HG03175 (cell line): ENCODE measurements at regions not wholly inside any gene's neighbourhood (a gene's known extent, or its start where the extent isn't known, plus 50 kb on each side); places are given as distances from the start of the nearest gene placed in this dataset.
"Not testable (repeated sequence)": the region's sequence is repeated elsewhere in the genome, so short reads cannot be mapped to it uniquely, and the experiment has no call there.

Experiments
- ATAC-seq: cut with Tn5 transposase; IDR thresholded peaks from one replicate; pipeline ENCODE4 v1.9.1; 2021; ENCODE audit warnings: mild to moderate bottlenecking, moderate library complexity; ENCODE audit not compliant: unreplicated experiment

DNA sequence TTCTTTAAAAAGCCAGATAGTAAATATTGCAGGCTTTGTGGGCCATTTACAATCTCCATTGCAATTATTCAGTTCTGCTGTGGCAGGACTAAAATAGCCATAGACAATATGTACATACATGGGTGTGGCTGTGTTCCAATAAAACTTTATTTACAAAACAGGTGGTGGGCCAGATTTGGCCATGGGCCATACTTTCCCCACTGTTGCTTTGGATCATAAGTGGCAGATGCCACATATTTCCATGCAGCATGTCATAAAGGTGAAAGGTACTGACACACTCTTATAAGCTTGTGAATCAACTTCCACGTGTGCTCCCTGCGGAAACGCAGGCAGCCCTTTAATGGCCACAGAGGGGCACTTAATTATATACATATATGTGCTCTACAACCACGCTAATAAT lies 244.4 kb upstream of the FOXN3 start:
- no peak for ATAC-seq

DNA sequence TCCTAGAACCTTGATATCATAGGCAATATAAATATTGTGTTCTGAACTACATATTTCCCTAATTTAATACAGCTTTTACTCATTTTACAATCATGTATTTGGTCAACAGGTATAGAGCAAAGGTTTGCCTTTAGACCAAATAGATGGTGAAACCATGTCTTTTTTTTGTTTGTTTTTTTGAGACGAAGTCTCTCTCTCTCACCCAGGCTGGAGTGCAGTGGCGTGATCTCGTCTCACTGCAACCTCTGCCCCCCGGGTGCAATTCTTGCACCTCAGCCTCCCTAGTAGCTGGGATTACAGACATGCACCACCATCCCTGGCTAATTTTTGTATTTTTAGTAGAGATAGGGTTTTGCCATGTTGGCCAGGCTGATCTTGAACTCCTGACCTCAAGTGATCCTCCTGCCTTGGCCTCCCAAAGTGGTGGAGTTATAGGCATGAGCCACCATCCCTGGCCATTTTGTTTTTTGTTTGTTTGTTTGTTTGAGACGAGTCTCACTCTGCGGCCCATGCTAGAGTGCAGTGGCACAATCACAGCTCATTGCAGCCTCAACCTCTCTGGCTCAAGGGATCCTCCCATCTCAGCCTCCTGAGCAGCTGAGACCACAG lies 243.7 kb upstream of the FOXN3 start:
- not testable (repeated sequence) for ATAC-seq

DNA sequence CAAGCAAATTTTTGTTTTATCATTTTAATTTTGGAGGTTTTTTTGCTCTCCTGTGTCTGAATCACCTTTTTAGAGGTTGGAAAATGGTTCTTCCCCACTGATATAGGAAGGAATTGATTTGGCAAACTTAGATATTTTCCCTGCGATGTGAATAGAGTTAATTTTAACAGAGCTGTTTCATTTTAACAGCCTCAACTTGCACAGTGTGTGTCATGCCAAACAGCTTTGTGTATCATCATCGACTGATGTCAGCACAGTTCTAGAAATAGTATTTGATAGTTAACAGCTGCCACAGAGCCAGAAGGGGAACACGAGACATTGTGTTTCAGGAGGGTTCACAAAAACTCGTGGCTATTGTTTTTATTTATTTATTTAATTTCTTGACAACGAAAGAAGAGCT lies 243.1 kb upstream of the FOXN3 start:
- no peak for ATAC-seq

DNA sequence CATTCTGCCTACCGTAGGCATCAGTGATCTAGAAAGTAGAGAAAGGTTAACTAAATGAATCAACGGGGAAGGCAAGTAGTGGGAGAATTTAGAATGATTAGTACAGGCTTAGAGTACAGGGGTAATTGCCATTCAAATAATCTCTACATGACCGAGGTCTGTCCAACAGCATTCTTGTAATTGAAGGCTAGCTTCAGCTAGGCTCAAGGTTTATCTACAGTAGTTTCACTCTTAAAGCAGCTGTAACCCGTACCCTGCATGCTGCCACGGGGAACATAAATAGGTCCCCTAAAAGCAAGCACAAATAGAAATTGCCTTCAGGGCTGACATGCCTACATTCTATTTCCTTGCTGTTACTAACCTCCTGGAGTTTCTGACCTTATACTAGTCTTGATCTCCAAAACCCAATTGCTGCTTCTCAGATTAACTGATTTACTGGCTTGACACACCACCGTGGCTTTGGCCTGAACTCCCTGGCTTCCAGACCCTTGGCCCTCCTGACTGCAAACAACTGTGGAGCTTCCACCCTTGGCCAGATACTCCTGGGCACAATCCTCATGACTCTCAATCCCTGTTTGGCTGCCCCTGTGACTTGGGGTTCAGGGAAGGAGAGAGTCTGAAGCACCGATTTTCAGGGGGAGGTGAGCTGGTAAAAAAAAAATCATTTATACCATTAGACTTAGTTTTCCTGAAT lies 242.1 kb upstream of the FOXN3 start:
- ATAC-seq = no peak

DNA sequence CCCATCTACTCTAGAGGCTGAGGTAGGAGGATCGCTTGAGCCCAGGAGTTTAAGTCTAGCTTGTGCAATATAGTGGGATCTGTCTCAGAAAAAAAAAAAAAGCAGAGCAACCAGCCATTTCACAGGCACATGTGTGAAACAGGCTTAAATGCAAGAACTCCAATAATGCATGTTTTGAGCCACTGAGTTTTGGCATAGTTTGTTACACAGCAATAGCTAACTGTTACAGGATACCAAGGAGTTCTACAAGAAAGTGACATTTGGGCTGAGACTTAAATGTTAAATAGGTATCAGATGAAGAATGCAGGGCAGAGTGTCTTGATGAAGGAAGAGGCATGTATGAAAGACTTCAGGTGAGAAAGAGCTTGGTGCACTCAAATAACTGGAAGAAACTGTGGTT lies 240.0 kb upstream of the FOXN3 start:
- no peak for ATAC-seq

DNA sequence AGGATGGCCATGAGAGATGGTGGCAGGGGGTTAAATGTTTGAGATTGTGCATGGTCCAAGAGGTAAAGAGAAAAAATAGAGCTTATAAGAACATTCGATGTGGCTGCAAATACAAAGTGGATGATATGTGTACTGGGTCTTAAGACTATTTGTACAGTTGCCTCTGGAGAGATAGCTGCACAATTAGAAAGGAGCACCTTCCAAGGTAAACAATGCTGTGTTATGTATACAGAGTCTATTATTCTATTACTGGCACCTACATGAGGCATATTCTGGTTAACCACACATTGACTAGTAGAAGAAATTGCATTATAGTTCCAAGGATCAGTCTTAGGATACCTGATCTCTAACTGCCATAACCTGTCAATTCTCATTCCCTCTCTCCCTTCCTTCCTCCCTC lies 238.0 kb upstream of the FOXN3 start:
- ATAC-seq = no peak

DNA sequence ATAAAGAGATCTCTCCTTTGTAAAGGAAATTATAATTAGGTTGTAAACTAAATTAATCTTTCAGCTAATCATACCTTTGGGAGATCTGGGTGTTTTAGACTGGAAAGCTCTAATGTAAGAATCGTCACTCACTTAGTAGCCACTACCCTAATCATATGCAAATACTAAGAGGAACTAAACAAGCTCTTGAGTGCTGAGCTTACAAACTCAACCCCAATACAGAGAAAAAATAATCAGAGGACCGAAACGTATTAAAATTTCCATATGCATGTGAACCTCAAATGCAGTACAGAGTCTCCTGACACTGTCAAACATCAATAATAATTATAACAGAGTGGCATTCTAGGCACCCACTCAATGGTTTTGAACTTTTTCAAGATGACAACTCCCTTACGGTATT lies 235.3 kb upstream of the FOXN3 start:
- peak; percentile 50 for ATAC-seq

DNA sequence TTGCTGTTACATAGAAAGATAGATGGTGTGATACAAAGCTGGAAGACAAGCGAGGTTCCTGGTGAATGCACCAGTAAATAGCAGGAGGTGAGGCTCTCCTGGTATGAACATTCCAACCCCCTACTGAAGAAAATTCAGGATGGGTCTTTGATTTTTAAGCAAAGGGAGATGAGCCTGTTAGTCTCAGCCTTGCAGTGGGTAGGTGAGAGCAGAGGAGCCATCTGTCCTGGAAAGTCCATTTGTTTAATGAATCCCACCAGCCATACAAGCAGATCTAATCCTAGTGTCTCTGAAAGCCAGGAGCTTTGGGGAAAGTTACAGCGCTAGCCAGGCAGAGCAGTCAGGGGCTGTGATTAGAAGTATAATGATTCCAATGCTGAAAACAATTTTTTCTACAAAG lies 234.8 kb upstream of the FOXN3 start:
- ATAC-seq = no peak

DNA sequence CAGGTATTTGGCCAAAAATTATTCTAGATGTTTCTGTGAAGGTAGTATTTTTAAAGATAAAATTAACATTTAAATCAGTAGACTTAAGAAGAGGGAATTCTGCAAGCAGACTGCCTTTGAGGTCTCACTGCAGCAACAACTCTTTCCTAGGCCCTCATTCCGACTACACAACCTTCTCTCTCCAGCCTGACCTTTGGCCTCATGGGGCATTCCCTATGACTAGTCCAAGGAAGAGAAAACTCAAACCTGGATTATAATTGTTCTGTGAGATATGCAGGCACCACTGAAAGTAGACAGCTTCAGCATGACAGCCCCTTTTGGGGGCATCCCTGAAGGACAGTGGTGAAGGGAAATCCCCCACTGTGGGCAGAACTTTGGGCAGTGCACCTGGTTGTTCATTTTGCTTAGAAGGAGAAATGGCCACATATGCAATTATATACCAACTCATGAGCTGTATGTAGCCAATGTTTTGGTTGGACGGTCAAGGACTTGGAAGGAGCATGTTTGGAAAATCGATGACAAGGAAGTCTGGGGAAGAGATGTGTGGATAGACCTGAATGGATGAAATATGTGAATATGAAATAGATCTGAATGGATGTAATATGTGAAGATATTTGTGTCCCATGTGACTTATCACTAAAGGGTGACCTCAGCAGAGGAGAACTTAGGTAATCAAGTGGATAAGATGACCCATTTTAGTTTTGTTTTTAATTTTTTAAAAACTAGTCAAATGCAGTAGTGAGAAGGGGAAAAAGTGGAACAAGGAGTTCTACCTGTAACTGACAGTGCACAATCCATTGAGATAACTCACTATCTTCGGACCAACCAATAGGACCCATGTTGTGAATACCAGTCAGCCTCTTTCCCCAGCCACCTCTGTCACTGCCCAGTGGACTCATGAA lies 233.3 kb upstream of the FOXN3 start:
- no peak for ATAC-seq

DNA sequence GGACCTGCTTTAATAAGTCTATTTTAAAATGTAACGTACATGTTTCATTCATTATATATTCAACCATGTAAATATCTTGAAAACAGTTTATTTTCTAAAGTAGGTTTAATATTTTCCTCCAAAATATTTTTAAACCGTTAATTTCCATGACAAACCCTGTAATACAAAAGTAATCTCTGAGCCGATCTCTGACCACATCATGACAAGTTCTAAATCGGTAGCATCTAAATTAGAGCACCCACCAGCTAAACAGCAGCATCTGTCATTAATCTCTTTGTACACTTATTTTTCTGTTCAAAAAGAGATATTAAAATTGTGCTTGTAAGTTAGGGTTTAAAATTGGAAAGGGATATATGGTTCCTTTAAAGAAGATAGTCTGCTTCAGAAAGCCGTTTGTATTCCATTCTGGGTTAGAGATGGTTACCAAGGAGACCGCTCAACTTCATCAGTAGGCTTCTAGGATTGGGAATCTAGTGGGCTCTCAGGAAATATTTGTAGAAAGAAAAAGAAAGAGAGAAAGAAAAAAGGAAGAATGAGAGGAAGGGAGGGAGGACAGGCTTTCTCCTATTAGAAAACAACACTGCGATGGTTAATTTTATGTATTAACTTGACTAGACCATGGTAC lies 232.5 kb upstream of the FOXN3 start:
- ATAC-seq = no peak

DNA sequence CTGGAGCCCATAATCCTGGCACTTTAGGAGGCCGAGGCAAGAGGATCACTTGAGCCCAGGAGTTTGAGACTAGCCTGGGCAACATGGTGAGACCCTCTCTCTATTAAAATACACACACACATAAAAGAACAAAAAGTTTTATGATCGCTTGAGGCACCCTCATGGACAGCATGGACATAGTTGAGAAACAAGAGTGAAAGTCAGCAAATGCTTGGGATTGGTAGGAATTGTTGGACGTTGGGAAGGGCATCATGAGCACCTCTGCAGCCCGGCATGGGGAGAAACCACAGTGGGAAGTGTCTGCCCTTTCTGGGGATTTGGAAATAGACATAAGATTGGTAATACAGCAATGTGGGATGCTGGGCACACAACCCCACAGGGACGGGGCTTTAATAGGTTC lies 231.9 kb upstream of the FOXN3 start:
- ATAC-seq = no peak

DNA sequence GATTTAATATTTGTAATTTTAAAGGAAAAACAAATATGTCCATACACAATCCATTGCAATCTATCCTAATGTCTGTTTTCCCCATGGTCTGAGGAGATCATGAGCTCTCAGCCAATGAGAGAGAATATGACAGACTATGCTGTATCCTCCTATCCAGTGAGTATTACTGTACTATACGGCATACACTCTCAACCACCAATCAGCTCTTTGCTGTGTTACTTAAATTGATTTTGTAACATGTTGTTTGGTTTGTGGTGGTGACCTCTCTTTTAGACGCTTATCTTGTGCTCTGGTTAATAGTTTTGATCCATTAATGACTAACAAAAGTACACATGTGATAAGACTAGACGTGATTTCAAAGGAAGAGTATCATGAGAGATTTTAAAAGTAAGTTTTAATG lies 231.5 kb upstream of the FOXN3 start:
- ATAC-seq = no peak

DNA sequence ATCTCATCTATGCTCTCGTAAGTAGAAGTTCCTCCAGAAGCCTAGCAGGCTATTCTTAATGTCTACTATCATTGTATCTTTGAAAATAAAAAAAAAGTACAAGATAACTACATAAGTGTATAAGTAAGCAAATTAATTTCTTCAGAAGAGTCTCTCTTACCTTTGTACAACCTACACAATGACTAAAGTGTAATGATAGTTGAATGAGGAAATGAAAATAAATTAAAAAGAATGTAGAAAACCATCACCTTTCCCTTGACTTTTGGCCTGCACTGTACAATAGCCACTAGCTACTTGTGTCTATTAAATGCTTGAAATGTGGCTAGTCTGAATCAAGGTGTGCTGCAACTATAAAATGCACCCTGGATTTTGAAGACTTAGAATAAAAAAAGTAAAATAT lies 229.9 kb upstream of the FOXN3 start:
- no peak for ATAC-seq

DNA sequence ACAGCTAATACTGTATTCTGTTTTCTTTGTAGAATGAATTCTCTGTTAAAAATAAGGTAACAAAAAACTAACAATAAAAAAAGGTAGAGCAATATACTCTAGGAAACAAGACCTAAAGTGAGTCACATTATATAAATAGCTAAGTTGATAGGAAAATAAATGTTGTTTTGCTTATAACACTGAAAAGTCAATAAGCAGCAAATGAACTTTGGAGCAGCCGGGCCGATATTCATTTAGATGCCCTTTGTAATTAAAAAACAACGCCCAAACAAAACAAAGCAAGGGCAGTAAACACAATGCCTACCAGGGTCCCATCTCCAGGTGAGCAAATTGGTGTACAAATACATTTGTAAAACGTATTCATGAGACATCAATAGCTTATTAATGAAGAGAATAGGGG lies 227.6 kb upstream of the FOXN3 start:
- ATAC-seq = no peak

DNA sequence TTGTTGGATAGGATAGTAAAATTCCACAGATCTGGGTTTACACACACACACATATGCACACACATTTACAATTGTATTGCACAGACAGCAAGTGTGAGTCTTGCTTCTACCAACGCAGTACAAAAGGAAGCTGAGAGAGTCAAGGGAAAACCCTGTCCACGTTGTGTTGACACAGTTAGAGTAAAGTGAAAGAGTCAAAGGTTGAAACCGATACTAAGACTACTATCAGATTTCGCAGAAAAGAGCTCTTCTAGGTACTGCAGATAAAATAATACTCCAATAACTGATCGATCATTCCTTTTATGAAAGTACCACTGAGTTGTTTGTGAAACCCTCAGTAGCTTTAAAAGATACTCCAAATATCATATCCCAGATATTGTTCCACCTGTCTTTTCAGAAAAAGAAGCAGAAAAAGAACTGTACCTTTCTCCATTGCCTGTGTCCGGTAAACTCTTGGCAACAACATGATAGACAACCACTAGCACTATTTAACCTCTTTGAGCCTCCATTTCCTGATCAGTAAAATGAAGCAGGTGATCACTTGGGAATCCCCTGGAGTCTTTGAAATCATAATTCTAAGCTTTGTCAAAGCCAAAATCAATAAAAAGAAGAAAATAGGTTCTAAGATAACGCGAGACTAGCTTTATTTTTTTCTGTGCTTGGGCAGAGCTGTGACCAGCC lies 224.6 kb upstream of the FOXN3 start:
- ATAC-seq = peak; percentile 99

DNA sequence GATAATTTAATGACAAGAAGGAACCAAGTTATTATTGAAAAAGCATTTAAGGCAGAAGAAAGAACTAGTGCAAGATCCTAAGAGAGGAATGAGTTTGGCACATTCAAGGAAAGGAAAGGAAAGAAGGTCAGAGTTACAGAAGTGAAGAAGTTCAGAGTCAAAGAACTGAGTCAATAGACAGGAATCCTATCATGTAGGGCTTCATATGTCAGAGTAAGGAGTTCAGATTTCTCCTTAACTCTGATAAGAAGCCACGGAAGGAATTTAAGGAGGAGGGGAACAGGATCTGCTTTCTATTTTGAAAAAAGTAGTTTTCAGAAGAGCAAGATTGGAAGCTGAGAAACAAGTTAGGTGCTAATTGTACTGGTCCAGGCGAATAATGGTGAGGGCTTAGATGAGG lies 223.1 kb upstream of the FOXN3 start:
- no peak for ATAC-seq

DNA sequence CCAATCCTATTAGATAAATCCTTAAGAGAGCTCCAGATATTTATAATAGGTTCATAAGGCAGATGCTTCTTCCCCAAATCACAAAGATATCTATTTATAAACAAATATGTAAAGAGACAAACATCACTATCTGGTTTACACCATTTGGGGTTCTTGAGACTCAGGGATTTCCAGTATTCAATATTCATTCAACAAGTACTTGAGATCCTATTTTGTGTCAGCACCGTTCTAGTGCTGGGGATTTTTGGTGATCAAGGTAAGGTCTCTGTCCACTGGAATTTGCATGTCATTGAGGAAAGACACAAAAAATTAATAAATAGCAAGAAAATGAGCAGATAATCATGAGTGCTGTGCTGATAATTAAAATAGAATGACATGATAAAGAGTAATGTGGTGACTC lies 222.7 kb upstream of the FOXN3 start:
- no peak for ATAC-seq

DNA sequence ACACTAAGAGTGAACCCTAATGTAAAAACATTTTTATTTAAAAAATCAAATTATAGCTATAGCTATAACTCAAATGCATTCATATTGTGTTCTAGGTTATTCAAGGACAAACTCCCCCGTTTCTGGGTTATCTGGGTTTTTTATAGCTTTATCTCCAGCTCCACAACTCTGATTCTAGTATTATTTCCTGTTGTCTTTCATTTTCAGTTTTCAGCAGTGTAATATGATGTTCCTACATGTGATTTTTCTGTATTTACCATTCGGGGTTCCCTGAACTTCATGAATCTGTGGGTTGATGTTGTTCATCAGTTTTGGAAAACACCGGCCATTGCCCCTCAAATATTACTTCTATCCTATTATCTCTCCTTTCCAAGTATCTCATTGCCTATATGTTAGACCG lies 221.9 kb upstream of the FOXN3 start:
- ATAC-seq = no peak

DNA sequence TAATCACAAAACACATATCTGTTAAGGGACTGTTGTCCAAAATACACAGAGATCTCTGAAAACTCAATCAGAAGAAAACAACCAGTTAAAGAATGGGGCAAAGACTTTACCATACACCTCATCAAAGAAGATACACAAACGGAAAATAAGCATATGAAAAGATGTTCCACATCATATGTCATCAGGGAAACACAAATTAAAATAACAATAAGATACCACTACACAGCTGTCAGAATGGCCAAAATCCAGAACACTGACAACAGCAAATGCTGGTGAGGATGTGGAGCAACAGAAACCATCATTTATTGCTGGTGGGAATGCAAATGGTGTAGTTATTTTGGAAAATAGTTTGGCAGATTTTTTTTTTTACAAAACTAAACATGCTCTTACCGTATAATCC lies 220.5 kb upstream of the FOXN3 start:
- no peak for ATAC-seq

DNA sequence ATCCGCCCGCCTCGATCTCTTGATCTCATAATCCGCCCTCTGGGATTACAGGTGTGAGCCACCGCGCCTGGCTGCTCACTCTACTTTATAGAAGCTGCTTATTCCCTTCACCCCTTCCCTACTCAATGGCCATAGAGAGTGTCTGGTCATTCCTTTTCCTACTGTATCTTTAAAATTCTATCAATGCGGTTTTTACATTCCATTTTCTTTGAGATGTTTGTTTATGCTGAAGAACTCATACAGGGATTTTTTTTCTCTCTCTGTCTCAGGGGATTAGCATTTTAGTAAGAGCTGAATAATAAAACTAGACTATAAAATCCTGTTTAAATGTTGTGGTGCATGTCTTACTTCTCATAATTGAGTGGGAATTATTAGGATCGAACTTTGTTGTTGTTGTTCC lies 218.6 kb upstream of the FOXN3 start:
- no peak for ATAC-seq

DNA sequence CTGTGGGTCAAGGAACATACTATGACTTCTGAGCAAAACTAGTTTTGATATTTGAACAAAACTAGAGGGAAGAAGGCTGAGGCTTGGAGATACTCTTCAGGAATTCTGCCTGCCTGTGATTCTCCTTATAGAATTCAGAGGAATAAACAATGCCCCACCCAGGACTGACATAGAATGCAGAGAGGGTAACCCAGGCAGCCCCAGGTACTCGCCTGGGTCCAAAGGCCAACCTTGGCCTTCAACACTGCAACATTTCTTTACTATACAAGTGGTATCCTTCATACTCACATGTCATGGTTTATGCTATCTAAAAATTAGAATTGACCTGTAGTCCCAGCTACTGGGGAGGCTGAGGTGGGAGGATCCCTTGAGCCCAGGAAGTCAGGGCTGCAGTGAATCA lies 217.0 kb upstream of the FOXN3 start:
- ATAC-seq = no peak
